ENCODE measurements at regions not wholly inside any gene's neighbourhood (a gene's known extent, or its start where the extent isn't known, plus 50 kb on each side); places are given as distances from the start of the nearest gene placed in this dataset.
"Not testable (repeated sequence)": the region's sequence is repeated elsewhere in the genome, so short reads cannot be mapped to it uniquely, and the experiment has no call there.

GRCh38 chr6:6969761-6970223, 138.0 kb upstream of the RREB1 start:
- no peaks in the 10 kb centered on the region for H3K36me3 ChIP-seq (replicated peaks; ENCODE audit: control insufficient read depth, insufficient read depth, low read length)
- H3K4me3 ChIP-seq (ENCODE audit: insufficient read depth, low read depth, low read length) = no peak overlapping the region
- DNase-seq = peak; percentile 48
- no peaks in the 10 kb centered on the region for H3K27me3 ChIP-seq (ENCODE audit: control insufficient read depth, insufficient read depth, low read length)

GRCh38 chr6:6970851-6971250, 136.9 kb upstream of the RREB1 start:
- Histone ChIP-seq H3K4me3 (ENCODE audit: insufficient read depth, low read depth, low read length) (no peak overlapping the region), H3K36me3 (replicated peaks; ENCODE audit: control insufficient read depth, insufficient read depth, low read length) (no peaks in the 10 kb centered on the region), H3K27me3 (ENCODE audit: control insufficient read depth, insufficient read depth, low read length) (no peaks in the 10 kb centered on the region)
- DNase-seq = no peak

- Histone ChIP-seq H3K36me3 (replicated peaks; ENCODE audit: control insufficient read depth, insufficient read depth, low read length) (no peaks in the 10 kb centered on the region), H3K27me3 (ENCODE audit: control insufficient read depth, insufficient read depth, low read length) (no peaks in the 10 kb centered on the region), H3K4me3 (ENCODE audit: insufficient read depth, low read depth, low read length) (no peak overlapping the region)
- no peak for DNase-seq
Measured at GRCh38 chr6:6971369-6971768, 136.4 kb upstream of the RREB1 start.

GRCh38 chr6:6972456-6972855, 135.3 kb upstream of the RREB1 start:
- H3K36me3 ChIP-seq (replicated peaks; ENCODE audit: control insufficient read depth, insufficient read depth, low read length) = no peaks in the 10 kb centered on the region
- DNase-seq = no peak
- H3K27me3 ChIP-seq (ENCODE audit: control insufficient read depth, insufficient read depth, low read length) = no peaks in the 10 kb centered on the region
- H3K4me3 ChIP-seq (ENCODE audit: insufficient read depth, low read depth, low read length) = no peak overlapping the region

GRCh38 chr6:6973721-6974120, 134.0 kb upstream of the RREB1 start:
- H3K27me3 ChIP-seq (ENCODE audit: control insufficient read depth, insufficient read depth, low read length) = no peaks in the 10 kb centered on the region
- DNase-seq = no peak
- no peaks in the 10 kb centered on the region for H3K36me3 ChIP-seq (replicated peaks; ENCODE audit: control insufficient read depth, insufficient read depth, low read length)
- no peak overlapping the region for H3K4me3 ChIP-seq (ENCODE audit: insufficient read depth, low read depth, low read length)

- Histone ChIP-seq H3K36me3 (replicated peaks; ENCODE audit: control insufficient read depth, insufficient read depth, low read length) (no peaks in the 10 kb centered on the region), H3K27me3 (ENCODE audit: control insufficient read depth, insufficient read depth, low read length) (no peaks in the 10 kb centered on the region), H3K4me3 (ENCODE audit: insufficient read depth, low read depth, low read length) (no peak overlapping the region)
- no peak for DNase-seq
Measured at GRCh38 chr6:6975459-6976111, 132.2 kb upstream of the RREB1 start.

- H3K36me3 ChIP-seq (replicated peaks; ENCODE audit: control insufficient read depth, insufficient read depth, low read length) = no peaks in the 10 kb centered on the region
- H3K4me3 ChIP-seq (ENCODE audit: insufficient read depth, low read depth, low read length) = no peak overlapping the region
- no peak for DNase-seq
- H3K27me3 ChIP-seq (ENCODE audit: control insufficient read depth, insufficient read depth, low read length) = no peaks in the 10 kb centered on the region
Measured at GRCh38 chr6:6976193-6976592, 131.6 kb upstream of the RREB1 start.

GRCh38 chr6:6978731-6979130, 129.0 kb upstream of the RREB1 start:
- Histone ChIP-seq H3K27me3 (ENCODE audit: control insufficient read depth, insufficient read depth, low read length) (no peaks in the 10 kb centered on the region), H3K4me3 (ENCODE audit: insufficient read depth, low read depth, low read length) (no peak overlapping the region)

GRCh38 chr6:6980999-6981597, 126.7 kb upstream of the RREB1 start:
- no peaks in the 10 kb centered on the region for H3K36me3 ChIP-seq (replicated peaks; ENCODE audit: control insufficient read depth, insufficient read depth, low read length)
- no peak for DNase-seq
- H3K27me3 ChIP-seq (ENCODE audit: control insufficient read depth, insufficient read depth, low read length) = no peaks in the 10 kb centered on the region
- no peak overlapping the region for H3K4me3 ChIP-seq (ENCODE audit: insufficient read depth, low read depth, low read length)

More at GRCh38 chr6:6978731-6979130, 129.0 kb upstream of the RREB1 start:
- H3K36me3 ChIP-seq (replicated peaks; ENCODE audit: control insufficient read depth, insufficient read depth, low read length) = no peaks in the 10 kb centered on the region
- no peak for DNase-seq

GRCh38 chr6:6981681-6982322, 126.0 kb upstream of the RREB1 start:
- Histone ChIP-seq H3K36me3 (replicated peaks; ENCODE audit: control insufficient read depth, insufficient read depth, low read length) (no peaks in the 10 kb centered on the region), H3K4me3 (ENCODE audit: insufficient read depth, low read depth, low read length) (no peak overlapping the region), H3K27me3 (ENCODE audit: control insufficient read depth, insufficient read depth, low read length) (no peaks in the 10 kb centered on the region)
- DNase-seq = no peak

GRCh38 chr6:6982663-6983062, 125.1 kb upstream of the RREB1 start:
- Histone ChIP-seq H3K36me3 (replicated peaks; ENCODE audit: control insufficient read depth, insufficient read depth, low read length) (no peaks in the 10 kb centered on the region), H3K4me3 (ENCODE audit: insufficient read depth, low read depth, low read length) (no peak overlapping the region), H3K27me3 (ENCODE audit: control insufficient read depth, insufficient read depth, low read length) (no peaks in the 10 kb centered on the region)
- DNase-seq = no peak

GRCh38 chr6:6984585-6985366, 123.0 kb upstream of the RREB1 start:
- no peak for DNase-seq
- no peaks in the 10 kb centered on the region for H3K36me3 ChIP-seq (replicated peaks; ENCODE audit: control insufficient read depth, insufficient read depth, low read length)
- H3K4me3 ChIP-seq (ENCODE audit: insufficient read depth, low read depth, low read length) = no peak overlapping the region
- H3K27me3 ChIP-seq (ENCODE audit: control insufficient read depth, insufficient read depth, low read length) = no peaks in the 10 kb centered on the region

GRCh38 chr6:6986344-6986743, 121.4 kb upstream of the RREB1 start:
- DNase-seq = no peak
- Histone ChIP-seq H3K36me3 (replicated peaks; ENCODE audit: control insufficient read depth, insufficient read depth, low read length) (no peaks in the 10 kb centered on the region), H3K4me3 (ENCODE audit: insufficient read depth, low read depth, low read length) (no peak overlapping the region), H3K27me3 (ENCODE audit: control insufficient read depth, insufficient read depth, low read length) (no peaks in the 10 kb centered on the region)

- Histone ChIP-seq H3K27me3 (ENCODE audit: control insufficient read depth, insufficient read depth, low read length) (no peaks in the 10 kb centered on the region), H3K36me3 (replicated peaks; ENCODE audit: control insufficient read depth, insufficient read depth, low read length) (no peaks in the 10 kb centered on the region), H3K4me3 (ENCODE audit: insufficient read depth, low read depth, low read length) (no peak overlapping the region)
- DNase-seq = no peak
Measured at GRCh38 chr6:6987749-6988148, 120.0 kb upstream of the RREB1 start.

- not testable (repeated sequence) for H3K4me3 ChIP-seq (ENCODE audit: insufficient read depth, low read depth, low read length); H3K36me3 ChIP-seq (replicated peaks; ENCODE audit: control insufficient read depth, insufficient read depth, low read length); DNase-seq; H3K27me3 ChIP-seq (ENCODE audit: control insufficient read depth, insufficient read depth, low read length)
Measured at GRCh38 chr6:6990059-6990458, 117.7 kb upstream of the RREB1 start.
